ENCODE measurements at regions not wholly inside any gene's neighbourhood (a gene's known extent, or its start where the extent isn't known, plus 50 kb on each side); places are given as distances from the start of the nearest gene placed in this dataset.

DNA sequence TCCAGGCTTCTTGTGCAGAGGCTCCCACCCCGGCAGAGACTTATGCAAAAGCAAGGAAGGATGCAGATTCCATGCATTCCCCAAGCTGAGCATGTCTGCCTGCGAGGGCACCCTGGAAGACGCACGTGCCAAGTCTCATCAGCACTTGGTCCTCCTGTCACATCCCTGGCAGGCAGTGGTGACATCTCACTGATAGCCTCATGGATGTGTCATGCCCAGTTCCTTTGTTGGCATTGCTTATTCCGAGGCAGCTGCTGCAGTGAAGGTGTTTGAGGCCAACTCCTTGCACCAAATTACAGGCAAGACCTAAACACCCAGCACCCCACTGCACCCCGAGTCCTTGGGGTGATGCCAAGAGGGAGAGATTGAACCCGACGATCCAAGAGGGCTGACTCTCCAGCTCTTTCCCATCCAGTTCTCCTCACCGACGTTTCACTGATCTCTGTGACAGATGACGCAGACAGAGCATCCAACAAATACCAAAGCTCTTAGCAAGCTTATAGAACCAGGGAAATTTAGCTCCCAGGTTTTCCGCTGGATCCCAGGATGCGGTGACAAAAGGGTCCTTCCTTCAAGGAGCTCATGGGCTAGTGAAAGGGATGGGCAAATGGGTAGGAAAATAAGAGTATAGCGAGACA is 611.1 kb downstream of the AJAP1 start:
- POLR2A ChIA-PET: no interaction called here
- no peaks in the 10 kb centered on the region for H3K27me3 Mint-ChIP-seq
- CTCF ChIA-PET: no interaction called here
- H3K4me3 Mint-ChIP-seq: no peak overlapping the region
- peaks cover 4% of the 10 kb centered on the region for H3K9me3 Mint-ChIP-seq
- DNase-seq: no peak
- H3K36me3 Mint-ChIP-seq (ENCODE audit: low read depth): no peaks in the 10 kb centered on the region
- H3K4me1 Mint-ChIP-seq: no peaks in the 10 kb centered on the region
- H3K27ac Mint-ChIP-seq: no peak overlapping the region

DNA sequence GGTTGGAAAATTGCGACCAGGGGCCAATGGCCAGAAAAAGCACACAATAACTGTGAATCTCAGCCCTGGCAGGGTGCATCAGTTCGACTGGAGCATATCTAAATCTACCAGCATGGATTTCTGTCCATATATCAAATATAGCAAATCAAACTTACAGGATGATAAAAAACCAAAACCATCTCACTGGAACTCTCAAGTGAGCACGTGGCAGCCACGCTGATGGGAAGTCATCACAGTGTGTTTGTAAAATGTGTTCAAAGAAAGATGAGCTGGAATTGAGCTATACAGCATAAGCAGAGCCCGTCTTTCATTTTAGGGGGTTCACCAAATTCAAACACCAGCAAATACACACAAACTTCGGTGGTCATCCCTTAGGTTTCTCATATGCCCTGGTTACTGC is 610.1 kb downstream of the AJAP1 start:
- no peaks in the 10 kb centered on the region for H3K4me1 Mint-ChIP-seq
- POLR2A ChIA-PET: no interaction called here
- no peak overlapping the region for H3K27ac Mint-ChIP-seq
- CTCF ChIA-PET: no interaction called here
- H3K36me3 Mint-ChIP-seq (ENCODE audit: low read depth): peaks cover 2% of the 10 kb centered on the region
- DNase-seq: no peak
- H3K9me3 Mint-ChIP-seq: peaks cover 9% of the 10 kb centered on the region
- H3K4me3 Mint-ChIP-seq: no peak overlapping the region
- no peaks in the 10 kb centered on the region for H3K27me3 Mint-ChIP-seq

DNA sequence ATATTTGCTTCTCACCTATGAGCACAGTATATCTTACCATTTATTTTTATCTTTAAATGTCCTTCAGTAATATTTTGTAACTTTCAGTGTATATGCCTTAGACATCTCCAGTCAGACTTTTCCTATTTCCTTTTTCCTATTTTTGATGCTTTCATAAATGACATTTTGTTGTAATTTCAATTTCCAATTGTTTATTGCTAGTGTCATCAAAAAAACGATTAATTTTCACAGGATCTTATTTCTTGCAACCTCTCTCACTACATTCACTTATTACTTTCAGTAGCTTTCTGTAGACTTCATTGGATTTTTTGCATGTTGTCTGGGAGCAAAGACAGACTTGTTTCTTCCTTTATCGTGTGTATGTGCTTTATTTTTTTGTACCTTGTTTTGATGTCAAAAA is 602.4 kb downstream of the AJAP1 start:
- no peaks in the 10 kb centered on the region for H3K4me1 Mint-ChIP-seq
- POLR2A ChIA-PET: no interaction called here

DNA sequence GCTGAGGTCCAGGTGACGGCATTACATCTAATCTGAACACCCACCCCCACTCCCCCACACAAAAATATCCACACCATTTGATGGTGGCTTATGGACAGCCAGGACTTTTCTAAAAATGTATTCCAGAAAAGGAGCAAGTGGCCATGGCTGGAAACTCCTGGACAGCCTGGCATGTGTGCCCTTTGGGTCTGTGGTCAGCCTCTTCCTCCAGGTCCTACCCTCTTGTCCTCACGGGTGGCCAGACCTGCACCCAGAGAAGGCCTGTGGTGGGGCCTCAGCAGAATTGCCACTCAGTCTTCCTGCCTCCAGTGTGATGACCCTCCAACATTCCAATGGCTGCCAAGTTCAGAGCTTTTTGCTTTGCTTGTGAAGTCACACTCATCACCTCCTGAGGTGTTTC is 600.6 kb downstream of the AJAP1 start:
- no peak for DNase-seq
- H3K4me1 Mint-ChIP-seq: no peaks in the 10 kb centered on the region
- peaks cover 2% of the 10 kb centered on the region for H3K36me3 Mint-ChIP-seq (ENCODE audit: low read depth)
- no peak overlapping the region for H3K27ac Mint-ChIP-seq
- POLR2A ChIA-PET: no interaction called here
- peaks cover 8% of the 10 kb centered on the region for H3K9me3 Mint-ChIP-seq
- CTCF ChIA-PET: no interaction called here
- no peak overlapping the region for H3K4me3 Mint-ChIP-seq
- no peaks in the 10 kb centered on the region for H3K27me3 Mint-ChIP-seq

More for the DNA sequence above, 602.4 kb downstream of the AJAP1 start:
- Mint-ChIP-seq H3K9me3 (peaks cover 9% of the 10 kb centered on the region), H3K4me3 (no peak overlapping the region), H3K27ac (no peak overlapping the region), H3K27me3 (no peaks in the 10 kb centered on the region), H3K36me3 (ENCODE audit: low read depth) (peaks cover 2% of the 10 kb centered on the region)
- CTCF ChIA-PET: no interaction called here
- DNase-seq: no peak

DNA sequence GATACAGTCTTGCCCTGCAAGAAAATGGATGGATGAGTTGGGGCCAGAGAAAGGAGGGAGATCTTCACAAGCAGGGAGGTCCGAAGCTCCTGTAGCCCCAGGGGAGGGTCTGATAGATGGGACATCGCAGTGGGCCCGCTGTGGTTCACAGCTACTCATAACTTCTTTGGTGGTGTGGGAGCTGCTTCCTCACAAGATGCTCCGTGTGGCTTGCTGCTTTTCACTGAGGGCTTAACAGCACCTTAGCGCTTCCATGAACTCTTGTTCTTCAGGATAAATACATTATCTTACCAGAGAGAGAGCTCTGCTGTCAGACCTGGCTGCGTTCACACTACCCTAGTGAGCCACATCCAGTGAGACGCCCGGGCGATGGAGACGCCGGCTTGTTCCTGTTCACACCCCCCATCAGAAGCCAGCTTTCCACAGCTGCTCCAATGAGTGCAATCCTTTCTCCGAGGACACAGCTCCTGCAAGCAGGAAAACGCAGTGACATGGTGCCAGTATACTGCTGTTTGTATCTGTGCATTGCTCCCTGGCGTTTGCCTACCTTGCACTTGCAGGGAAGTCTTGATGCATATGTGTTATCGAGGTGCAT is 599.8 kb downstream of the AJAP1 start:
- Mint-ChIP-seq H3K9me3 (peaks cover 2% of the 10 kb centered on the region), H3K4me1 (no peaks in the 10 kb centered on the region), H3K27me3 (peaks cover under 1% of the 10 kb centered on the region), H3K27ac (no peak overlapping the region), H3K36me3 (ENCODE audit: low read depth) (no peaks in the 10 kb centered on the region), H3K4me3 (no peak overlapping the region)
- no peak for DNase-seq
- ChIA-PET CTCF (no interaction called here), POLR2A (no interaction called here)

DNA sequence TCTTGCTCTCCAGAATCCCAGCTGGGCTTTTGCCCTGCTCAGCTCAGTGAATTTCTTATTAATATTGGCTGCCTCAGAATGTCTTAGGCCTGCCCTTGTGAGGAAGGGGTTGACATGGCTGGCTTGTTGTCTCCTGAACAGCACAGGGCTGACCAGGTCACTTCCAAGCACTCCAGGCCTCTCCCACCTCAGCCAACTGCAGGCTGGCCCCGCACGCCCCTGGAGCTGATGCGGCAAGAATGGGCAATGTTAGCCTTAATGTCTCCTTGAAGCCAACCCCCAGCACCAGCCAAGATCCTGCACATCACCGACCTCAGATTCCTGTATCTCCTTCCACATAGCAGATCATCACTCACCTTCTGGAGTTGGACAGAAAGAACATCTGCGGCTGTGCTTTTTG is 598.6 kb downstream of the AJAP1 start:
- H3K4me3 Mint-ChIP-seq: no peak overlapping the region
- no peak overlapping the region for H3K27ac Mint-ChIP-seq
- CTCF ChIA-PET: no interaction called here
- H3K9me3 Mint-ChIP-seq: no peaks in the 10 kb centered on the region
- no peaks in the 10 kb centered on the region for H3K36me3 Mint-ChIP-seq (ENCODE audit: low read depth)
- DNase-seq: no peak
- H3K27me3 Mint-ChIP-seq: peaks cover 2% of the 10 kb centered on the region
- no peaks in the 10 kb centered on the region for H3K4me1 Mint-ChIP-seq
- POLR2A ChIA-PET: no interaction called here

DNA sequence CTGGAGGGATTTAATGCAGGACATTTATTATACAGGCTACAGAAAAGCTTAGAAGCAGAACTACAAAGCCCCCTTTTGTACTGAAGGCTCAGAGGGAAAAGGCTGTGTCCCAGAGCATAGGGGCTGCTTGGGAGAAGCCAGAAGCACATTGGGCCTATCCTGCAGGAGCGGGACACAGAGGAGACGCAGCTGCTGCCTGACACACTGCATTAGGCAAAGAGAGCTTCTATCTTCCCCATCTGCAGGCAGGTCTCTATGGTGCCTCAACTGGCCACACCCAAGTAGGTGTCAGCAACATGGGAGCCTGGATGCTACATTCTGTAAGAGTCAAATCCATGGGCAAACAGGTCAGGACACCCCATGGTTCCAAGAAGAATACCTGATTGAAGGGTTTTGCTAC is 595.9 kb downstream of the AJAP1 start:
- Mint-ChIP-seq H3K9me3 (no peaks in the 10 kb centered on the region), H3K36me3 (ENCODE audit: low read depth) (no peaks in the 10 kb centered on the region), H3K27ac (no peak overlapping the region), H3K27me3 (peaks cover 2% of the 10 kb centered on the region), H3K4me1 (no peaks in the 10 kb centered on the region), H3K4me3 (no peak overlapping the region)
- no peak for DNase-seq
- ChIA-PET CTCF (no interaction called here), POLR2A (no interaction called here)

DNA sequence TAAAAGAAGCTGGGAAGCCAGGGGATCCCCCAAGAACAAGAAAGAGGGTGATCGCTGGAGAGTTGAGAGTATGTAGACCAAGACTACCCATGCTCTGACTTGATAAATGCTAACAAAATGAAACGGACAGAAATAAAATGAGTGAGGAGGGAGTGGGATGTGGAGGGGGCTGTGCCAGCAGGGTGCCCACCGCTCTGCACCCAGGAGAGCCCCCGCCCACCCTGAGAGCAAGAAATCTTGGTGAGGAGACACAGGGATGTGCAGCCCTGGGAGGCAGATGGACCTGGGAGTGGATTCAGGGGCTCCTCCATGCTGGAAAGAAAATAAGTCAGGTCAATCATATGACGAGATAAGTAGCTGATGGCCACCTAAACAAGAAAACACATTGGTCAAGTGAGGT is 590.9 kb downstream of the AJAP1 start:
- Mint-ChIP-seq H3K27me3 (peaks cover 2% of the 10 kb centered on the region), H3K4me3 (no peak overlapping the region), H3K4me1 (no peaks in the 10 kb centered on the region), H3K36me3 (ENCODE audit: low read depth) (no peaks in the 10 kb centered on the region), H3K27ac (no peak overlapping the region), H3K9me3 (no peaks in the 10 kb centered on the region)
- CTCF ChIA-PET: no interaction called here
- DNase-seq: no peak
- POLR2A ChIA-PET: no interaction called here

DNA sequence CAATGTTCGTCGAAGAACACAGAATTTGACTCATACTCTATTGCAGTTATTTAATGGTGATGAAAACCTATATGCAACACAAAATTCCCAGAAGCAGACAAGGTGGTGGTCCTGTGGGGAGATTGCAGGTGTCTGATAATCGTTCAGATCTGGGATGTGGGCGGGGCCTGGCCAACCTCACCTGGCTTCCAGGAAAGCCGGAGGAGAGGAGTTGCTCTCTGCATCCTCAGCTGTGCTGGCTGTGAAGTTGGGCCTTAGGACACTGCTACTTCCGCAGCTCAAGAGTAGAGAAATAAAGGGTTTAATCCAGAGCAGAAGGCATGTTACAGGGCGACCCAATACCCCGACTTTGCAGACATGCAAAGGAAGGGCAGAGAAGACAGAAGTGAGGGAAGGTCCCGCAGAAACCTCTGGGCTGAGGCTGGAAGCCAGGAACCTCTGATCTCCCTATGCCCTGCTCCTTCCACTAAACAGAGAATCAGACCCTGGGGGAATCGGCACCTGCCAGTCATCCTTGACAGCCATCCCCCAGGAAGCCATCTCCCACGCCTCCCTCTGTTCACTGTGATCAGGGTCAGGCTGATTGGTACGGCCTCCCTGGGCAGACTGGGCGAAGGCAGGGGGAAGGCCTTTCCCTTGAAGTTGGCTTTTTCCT is 590.3 kb downstream of the AJAP1 start:
- peaks cover 2% of the 10 kb centered on the region for H3K27me3 Mint-ChIP-seq
- CTCF ChIA-PET: no interaction called here
- no peak overlapping the region for H3K27ac Mint-ChIP-seq
- H3K36me3 Mint-ChIP-seq (ENCODE audit: low read depth): no peaks in the 10 kb centered on the region
- no peaks in the 10 kb centered on the region for H3K4me1 Mint-ChIP-seq
- H3K9me3 Mint-ChIP-seq: no peaks in the 10 kb centered on the region
- no peak for DNase-seq
- POLR2A ChIA-PET: no interaction called here
- H3K4me3 Mint-ChIP-seq: no peak overlapping the region

DNA sequence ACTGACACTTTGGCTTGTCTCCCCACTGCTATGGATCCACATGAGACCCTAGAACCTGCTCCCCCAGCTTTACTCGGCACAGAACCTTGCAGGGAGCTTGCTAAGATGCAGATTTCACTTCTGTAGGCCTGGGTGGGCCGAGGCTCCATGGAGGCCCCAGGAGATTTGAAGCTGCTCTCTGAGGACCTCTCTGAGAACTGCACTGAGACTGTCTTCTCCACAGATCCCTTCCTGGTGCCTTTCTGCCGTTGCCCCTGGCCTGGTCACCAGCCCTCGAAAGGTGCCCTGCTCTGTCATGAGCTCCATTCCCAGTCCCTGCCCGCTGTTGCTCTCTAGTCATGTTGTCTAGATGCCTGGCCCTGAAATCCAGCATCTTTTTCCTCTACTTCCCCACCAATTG is 588.4 kb downstream of the AJAP1 start:
- no peaks in the 10 kb centered on the region for H3K4me1 Mint-ChIP-seq
- ChIA-PET CTCF (no interaction called here), POLR2A (no interaction called here)
- DNase-seq: no peak
- no peaks in the 10 kb centered on the region for H3K9me3 Mint-ChIP-seq
- peak overlapping the region; percentile 11 for H3K27ac Mint-ChIP-seq
- H3K4me3 Mint-ChIP-seq: no peak overlapping the region
- no peaks in the 10 kb centered on the region for H3K36me3 Mint-ChIP-seq (ENCODE audit: low read depth)
- H3K27me3 Mint-ChIP-seq: no peaks in the 10 kb centered on the region

DNA sequence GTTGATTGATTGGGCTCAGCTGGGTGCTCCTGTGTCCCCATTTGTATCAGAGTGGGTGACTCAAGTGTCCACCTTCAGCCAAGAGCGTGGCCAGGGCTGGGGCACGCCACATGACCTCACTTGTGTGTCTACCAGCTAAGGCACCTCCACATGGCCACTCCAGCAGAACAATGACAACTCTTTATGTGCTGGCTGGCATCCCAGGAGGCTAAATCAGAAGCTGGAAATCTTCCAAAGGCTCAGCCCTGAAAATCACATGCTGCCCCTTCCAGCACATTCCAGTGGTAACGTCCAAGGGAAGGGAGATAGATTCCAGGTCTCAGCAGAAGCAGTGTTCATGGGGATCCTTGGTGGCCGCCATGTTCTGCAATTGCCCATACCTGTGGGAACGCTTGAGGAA is 585.5 kb downstream of the AJAP1 start:
- no peak overlapping the region for H3K4me3 Mint-ChIP-seq
- no peaks in the 10 kb centered on the region for H3K4me1 Mint-ChIP-seq
- no peak overlapping the region for H3K27ac Mint-ChIP-seq
- H3K27me3 Mint-ChIP-seq: peaks cover 2% of the 10 kb centered on the region
- no peaks in the 10 kb centered on the region for H3K9me3 Mint-ChIP-seq
- no peak for DNase-seq
- ChIA-PET POLR2A (no interaction called here), CTCF (no interaction called here)
- no peaks in the 10 kb centered on the region for H3K36me3 Mint-ChIP-seq (ENCODE audit: low read depth)

DNA sequence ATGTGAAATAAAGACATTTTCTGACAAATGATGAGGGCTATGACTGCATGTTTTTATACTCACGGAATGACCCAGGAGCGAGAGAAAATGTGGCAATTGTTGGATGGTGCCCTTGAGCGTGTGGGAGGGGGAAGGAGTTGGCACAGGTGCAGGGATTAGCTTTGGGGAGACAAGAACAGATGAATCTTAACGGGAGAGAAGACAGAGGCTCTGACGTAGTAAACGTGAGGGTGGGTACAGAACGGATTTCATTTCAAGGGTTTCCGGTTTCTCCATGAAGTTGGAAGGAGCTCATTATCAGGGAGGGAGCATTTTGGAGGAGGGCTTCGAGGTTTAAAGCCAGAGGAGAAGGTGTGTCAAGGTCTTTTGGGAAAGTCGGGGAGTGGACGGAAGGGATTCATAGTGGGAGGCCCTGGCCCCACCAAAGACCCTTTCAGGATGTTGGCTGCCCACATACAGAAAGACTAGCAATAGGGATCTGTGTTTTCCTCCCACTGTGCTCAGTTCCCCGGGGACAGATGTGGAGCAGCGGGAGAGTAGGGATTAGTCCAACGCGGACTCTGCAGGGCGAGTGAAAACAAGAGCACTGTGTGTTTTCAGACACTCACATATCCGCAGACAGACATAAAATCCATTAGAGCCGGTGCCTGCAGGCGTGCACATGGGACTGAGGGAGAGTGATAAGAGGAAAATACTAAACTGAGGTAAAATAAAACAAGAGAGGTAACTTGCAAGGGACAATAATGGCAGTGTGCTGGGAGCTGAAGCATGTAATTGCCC is 584.1 kb downstream of the AJAP1 start:
- CTCF ChIA-PET: no interaction called here
- no peak overlapping the region for H3K27ac Mint-ChIP-seq

DNA sequence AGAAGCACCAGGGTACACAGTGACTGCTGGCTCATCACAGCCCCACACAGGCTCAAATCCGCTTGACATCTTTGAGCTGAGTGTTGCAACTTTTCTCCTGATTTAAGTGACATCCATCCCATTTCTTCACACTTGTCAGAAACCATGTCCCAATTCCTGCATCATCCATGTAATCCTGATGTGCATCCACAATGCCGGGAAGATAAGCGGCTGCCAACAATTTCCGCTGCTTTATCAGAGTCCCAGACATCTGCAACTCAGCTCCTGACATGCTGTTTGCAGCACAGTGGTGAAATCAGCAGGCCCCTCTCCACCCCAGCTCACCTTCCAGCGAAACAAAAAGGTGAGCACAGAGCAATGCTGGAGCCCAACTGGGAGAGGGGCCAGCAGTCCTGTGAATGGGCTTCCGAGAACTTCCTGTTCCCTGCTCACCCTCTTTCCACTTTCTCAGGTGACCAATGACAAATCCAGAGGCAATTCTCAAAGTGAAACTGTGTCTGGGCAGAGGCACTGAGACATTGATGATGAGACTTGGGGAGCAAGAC is 581.0 kb downstream of the AJAP1 start:
- DNase-seq: no peak
- Mint-ChIP-seq H3K4me3 (no peak overlapping the region), H3K9me3 (peaks cover 9% of the 10 kb centered on the region), H3K27ac (no peak overlapping the region), H3K4me1 (no peaks in the 10 kb centered on the region), H3K36me3 (ENCODE audit: low read depth) (no peaks in the 10 kb centered on the region), H3K27me3 (peaks cover 6% of the 10 kb centered on the region)
- ChIA-PET CTCF (no interaction called here), POLR2A (no interaction called here)

More for the DNA sequence above, 584.1 kb downstream of the AJAP1 start:
- Mint-ChIP-seq H3K4me3 (no peak overlapping the region), H3K36me3 (ENCODE audit: low read depth) (no peaks in the 10 kb centered on the region), H3K9me3 (peaks cover 4% of the 10 kb centered on the region), H3K27me3 (peaks cover 2% of the 10 kb centered on the region), H3K4me1 (no peaks in the 10 kb centered on the region)
- DNase-seq: no peak
- POLR2A ChIA-PET: no interaction called here
